ENCODE measurements at regions not wholly inside any gene's neighbourhood (a gene's known extent, or its start where the extent isn't known, plus 50 kb on each side); places are given as distances from the start of the nearest gene placed in this dataset.

DNA sequence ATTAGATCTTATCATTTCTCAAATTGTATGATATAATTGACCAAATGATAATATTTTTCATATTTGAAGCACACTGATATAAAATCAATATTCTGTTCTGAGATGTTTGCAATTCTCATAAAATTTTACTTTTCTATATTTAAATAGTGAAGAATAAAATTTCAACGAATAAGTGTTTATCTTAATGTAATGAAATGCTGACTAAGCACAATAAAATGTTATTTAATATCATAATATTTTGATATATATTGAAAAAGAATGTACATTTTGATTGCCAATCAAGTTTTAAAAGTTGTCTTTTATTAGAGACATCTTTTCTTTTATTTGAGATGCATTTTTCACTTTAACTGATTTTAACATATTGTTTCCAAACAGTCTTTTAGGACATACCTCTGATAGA is 416.1 kb downstream of the TAF11L14 start:
- no peak for TF ChIP-seq EZH2 (IDR thresholded peaks at IDR 0.05; ENCODE audit: insufficient read depth, poor library complexity, severe bottlenecking)
- TF ChIP-seq EZH2phosphoT487 (IDR thresholded peaks at IDR 0.05; ENCODE audit: insufficient read depth, low read depth) = no peak
